ENCODE measurements at regions not wholly inside any gene's neighbourhood (a gene's known extent, or its start where the extent isn't known, plus 50 kb on each side); places are given as distances from the start of the nearest gene placed in this dataset.
"Not testable (repeated sequence)": the region's sequence is repeated elsewhere in the genome, so short reads cannot be mapped to it uniquely, and the experiment has no call there.

DNA sequence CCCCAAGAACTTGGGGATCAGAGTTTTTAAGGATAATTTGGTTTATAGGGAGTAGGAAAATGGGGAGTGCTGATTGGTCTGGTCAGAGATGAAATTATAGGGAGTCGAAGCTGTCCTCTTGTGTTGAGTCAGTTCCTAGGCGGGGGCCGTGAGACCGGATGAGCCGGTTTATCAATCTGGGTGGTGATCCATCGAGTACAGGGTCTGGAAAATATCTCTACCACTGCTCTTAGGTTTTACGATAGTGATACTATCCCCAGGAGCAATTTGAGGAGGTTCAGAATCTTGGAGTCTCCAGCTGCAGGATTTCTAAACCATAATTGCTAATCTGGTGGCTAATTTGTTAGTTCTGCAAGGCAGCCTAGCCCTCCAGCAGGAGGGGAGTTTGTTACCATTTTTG, 403.4 kb downstream of the CDH11 start:
- no peak for DNase-seq

DNA sequence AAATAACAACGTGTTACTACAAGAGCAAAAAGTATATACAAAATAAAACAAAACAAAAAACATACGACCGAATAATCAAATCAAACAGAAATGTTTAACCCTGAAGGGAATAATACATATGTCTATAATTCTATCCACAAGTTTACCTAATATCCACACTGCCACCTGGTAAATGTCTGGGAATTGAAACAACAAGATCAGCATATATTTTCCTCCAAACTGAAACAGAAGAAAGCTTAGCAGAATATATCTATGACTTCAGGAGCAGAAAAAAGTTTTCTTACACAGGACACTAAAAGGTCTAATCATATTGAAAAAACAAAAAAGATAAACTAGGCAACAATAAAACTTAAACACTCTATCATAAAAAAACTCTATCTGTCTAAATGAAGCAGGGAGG, 404.0 kb downstream of the CDH11 start:
- no peak for DNase-seq

DNA sequence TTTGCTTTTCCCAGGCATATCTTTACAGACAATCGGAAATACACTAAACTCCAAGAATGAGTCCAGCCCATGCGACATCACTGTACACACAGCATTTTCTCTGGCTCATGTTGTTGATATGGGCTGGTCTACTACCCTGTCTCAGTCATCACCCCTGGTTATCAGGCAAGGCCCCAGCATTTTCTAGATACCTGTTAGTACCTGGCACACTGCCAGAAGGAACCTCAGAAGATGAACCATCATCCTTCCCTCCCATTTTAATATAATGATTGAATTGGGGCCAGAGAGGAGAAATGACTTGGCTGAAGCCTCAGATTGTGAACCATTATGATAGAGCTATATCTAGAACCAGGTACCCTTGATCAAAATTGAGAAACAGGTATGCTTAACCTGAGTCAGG, 406.2 kb downstream of the CDH11 start:
- DNase-seq: no peak

DNA sequence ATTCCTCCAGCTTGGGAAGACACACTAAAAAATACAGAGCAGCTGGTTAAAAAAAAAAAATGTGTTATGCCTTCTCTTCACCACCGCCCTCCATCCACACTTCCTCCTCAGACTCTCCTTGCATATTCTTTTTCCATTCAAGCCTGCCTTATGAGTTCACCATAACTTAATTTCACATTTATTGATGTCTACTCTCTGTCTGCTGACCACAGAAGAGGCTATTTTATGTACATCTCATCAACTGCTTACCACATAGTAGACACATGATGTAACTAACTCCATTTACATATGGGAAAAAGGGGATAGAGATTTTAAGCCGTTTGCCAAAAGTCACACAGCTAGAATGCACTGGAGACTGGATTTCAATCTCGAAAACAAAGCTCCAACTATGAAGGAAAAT, 409.8 kb downstream of the CDH11 start:
- no peak for DNase-seq

DNA sequence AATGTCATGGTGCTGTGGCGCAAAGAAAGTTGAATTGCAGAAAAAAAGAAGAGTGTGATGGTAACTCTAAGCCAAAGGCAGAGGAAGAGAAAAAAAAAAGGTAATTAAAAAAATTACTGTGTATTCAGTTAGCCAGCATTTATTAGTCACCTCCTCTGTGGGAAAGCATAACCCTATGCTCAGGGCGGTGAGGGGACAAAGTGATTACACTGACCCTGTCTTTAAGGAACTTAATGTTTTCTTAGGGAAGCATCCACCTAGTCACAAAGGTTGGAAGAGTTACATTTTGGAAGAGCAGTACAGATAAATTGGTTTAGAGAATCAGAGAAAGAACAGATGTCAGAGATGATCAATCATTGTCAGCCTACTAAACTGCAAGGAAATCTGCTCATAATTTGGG, 410.3 kb downstream of the CDH11 start:
- DNase-seq: no peak

DNA sequence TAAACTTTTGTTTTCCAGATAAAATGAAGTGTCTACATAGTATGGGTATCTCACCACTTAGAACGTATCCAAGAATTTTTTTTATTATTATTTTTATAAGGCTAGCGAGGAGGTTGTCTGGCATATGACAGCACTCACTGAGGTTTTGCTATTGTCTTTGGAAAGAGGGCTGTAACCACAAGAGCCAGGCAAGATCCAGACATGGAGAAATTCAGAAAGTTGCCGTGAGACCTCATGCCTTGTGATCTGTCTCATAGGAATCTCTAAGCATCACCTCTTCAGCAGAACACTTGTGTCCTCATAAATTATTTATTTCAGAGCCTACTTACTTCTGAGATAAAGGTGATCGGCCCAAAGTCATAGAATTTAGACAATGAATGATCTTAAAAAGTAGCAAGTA, 410.8 kb downstream of the CDH11 start:
- DNase-seq: no peak

DNA sequence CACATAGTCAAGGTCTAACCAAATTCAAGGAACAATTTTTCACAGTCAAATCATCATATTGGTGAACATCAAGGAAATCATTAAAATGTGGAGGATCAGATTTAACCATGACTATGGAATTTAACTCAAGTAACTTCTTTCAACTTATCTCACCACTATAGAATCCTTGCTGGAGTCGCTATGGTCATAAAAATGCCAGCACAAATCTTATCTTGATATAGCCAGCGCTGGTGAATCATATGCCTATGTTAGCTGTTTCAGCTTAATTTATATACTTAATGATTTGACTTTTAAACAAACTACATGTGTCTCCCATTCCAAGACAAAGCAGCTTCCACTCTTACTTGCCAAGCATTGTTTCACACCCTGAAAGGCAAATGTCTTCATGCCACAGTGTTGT, 416.4 kb downstream of the CDH11 start:
- no peak for DNase-seq

DNA sequence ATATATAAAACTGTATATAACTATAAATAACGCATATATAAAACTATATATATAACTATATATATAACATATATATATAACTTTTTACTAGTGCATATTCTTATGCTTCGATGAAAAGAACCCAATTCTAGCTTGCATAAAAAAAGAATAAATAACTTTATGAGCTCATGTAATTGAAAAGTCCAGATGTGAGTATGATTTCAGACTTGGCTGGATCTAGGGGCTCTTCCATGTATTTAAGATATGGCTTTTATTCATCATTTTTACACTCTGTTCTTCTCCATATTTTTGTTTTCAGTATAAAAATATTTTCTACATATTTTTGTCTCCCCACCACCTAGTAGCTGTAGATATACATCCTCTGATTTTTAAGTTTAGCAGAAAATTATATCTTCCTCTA, 417.5 kb downstream of the CDH11 start:
- no peak for DNase-seq

DNA sequence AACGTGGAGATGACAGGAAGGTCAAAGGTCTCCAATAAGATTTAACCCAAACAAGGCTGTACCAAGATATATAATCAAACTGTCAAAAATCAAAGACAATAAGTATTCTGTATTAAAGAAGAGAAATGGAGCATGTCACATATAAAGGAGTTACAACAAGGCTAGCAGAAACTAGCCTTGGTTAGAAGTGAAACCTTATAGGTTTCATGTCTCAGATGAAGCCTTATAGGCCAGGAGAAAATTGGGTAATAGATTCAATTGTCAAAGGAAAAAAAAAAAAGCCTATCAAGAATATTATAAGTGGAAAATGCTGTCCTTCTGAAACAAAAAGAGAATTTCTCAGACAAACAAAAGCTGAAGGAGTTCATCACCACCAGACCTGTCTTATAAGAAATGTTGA, 419.4 kb downstream of the CDH11 start:
- DNase-seq: no peak

DNA sequence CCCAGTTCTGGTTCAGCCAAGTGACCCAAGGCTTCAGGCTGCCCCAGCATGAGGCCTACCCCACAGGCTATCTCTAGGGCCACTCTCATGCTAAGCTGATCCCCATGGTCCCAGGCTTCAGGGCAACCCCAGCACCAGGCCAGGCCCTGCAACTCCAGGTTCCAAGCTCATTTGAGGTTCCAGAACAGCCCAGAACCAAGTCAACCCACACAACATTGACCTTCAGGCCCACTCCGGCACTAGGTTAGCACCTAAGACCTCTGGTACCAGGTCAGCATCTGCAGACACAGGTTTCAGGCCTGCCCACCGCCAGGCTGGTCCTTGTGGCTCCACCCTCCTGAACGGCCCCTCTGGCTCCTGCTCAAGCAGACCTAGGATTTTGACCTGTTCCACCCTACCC, 421.2 kb downstream of the CDH11 start:
- DNase-seq: no peak

DNA sequence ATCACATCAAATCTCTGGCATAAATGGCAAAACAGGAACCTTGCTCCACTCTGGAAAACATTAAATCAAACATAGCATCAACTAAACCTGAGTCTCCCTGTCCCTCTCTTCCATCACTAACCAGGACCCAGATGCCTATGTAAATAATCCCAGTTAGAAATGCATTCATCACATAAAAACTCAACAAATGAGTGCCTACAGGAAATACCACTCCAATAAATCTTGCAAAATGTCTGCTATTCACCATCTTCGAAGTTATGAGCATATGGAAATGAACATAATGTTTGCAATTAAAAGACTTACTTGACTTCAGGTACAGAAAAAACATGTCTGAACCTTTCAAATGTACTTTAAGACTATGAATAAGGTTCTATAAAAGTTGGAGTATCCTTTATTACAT, 425.0 kb downstream of the CDH11 start:
- DNase-seq: no peak

DNA sequence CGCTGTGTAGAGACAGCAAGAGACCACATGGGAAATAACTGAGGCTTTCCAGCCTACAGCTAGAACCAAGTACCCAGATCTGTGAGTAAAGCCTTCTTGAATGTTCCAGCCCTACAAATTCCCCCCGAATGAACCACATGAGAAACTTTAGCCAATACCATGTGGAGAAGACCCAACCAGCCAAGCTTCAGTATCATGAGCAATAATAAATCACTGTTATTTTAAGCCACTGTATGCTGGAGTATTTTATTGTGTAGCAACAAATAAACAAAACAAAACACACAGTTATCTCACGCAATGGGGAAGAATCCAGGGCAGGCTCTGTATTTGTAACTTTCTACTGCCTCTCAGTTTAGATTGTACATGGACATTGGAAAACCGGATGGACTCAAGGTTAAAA, 426.2 kb downstream of the CDH11 start:
- DNase-seq: no peak

DNA sequence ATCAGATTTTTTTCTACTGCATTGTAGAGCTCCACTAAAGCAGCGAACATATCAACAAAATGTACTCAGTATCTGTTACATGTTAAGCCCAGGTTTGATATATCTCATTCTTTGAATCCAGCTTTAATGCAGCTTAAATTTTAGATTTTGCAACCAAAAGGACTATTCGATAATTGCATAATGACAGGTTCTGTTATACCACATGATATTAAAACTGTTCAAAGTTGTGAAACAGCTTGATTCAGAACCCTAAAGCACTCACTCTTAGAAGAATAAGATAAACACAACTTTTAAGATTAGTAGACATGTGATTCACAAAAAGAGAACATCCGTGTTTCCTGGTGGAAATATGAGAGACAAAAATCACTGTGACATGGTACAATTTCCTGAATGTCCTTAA, 427.9 kb downstream of the CDH11 start:
- DNase-seq: no peak

DNA sequence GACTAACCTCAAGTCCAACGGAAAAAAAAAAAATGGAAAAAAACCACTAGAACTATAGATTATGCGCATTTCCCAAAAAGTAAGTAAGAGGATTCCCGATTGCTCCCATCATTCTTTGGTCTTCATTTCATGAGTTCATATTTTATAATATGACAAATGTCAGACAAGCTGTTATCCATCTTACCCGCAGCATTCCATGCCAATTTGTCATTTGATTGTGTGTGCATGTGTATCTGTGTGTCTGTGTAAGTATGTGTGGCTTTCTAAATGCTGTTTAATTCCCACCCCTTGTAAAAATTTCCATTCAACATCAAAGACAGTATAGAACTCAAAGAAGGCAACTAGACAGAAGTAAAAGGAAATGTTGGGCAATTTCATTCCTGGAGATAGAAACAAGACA, 434.1 kb downstream of the CDH11 start:
- DNase-seq: no peak

DNA sequence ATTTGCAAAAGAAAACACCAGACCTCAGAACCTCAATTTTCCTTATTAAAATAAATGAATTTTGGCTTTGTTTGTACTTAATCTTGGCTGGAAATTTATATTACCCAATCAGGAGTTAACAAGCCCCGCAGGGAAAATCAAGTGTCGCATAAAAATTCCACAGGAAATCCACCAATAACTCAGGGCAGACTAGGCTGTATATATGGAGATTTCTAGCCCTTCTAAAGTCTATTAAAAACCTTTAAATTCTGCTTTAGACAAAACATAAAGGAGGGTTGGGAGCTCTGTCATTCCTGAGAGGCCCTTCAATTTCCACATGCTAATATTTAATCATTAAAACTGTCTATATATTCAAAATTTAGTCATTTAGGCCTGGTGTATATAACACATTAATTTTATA, 434.7 kb downstream of the CDH11 start:
- no peak for DNase-seq

DNA sequence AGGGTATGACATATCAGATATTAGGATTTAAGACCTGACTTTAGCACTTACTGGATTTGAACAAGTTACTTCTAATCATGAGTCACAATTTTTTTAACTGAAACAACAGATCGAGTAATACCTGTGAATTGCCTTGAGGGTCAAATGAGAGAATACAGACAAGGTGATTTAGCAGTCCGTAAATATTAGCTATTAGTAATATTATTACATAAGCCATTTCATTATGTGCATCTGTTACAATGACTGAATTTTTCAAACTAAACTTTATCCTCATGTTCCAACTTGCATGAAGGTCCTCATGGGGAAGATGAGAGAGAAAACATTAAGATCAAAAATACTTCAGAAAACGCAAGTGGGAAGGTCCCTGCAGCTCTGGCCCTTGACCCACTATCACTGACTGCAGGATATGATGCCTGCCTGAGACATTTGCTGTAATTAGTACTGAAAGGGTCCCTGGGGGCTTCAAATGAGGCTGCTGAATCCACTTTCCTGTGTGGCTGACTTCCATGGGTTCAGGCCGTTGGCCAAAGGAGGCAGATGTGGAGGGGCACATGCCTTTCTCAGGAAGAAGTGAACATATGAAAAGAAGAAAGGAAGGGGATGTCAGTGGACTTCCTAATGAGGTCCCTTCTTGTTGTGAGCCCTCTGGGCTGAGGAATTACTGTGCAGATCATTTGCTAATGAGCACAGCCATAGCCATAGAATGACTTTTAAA, 441.7 kb downstream of the CDH11 start:
- DNase-seq: no peak

DNA sequence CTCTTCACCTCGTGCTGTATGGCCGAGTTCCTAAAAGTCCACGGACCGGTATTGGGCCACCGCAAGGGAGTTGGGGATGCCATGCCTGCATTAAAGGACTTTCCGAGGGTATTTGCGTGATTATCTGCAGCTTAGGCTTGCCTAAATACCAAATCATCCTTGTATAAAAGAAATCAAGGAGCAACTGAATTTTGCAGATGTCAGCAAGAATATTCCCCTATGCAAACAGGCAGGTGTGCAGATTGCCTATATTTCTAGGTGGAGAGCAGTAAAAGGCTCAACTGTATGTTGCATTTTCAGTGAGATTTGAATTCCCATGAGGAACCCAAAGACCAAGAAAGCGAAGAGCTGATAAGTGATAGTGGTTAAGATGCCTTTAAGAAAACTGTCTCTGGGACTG, 452.3 kb downstream of the CDH11 start:
- no peak for DNase-seq

DNA sequence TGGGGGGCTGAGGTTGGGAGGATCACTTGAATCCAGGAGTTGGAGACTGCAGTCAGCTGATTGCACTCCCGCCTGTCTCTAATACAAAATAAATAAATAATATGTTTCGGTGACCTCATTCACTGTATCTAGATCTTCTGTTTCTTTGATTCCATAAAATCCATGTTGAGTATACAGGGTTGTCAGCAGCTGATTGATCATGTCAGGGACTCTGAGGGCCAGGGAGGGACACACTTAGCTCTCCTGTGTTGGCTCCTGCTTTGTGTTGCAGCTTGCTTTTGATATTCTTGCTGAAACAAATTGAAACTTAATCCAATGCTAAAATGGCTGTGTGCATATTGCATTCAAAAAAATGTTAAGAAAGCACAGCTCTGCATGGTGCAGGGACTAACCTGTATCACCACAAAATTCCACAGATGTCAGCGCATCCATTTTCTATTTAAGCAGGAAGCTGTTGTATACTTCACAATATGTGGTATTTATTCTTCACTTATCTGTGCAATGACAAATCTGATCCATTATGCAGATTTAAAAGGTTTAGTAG, 454.5 kb downstream of the CDH11 start:
- DNase-seq: no peak

DNA sequence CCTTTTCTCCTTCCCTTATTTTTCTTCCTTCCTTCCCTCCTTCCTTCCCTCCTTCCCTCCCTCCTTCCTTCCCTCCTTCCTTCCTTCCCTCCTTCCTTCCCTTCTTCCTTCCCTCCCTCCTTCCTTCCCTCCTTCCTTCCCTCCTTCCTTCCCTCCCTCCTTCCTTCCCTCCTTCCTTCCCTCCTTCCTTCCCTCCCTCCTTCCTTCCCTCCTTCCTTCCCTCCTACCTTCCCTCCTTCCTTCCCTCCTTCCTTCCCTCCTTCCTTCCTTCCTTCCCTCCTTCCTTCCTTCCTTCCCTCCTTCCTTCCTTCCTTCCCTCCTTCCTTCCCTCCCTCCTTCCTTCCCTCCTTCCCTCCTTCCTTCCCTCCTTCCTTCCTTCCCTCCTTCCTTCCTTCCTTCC, 459.6 kb downstream of the CDH11 start:
- not testable (repeated sequence) for DNase-seq

DNA sequence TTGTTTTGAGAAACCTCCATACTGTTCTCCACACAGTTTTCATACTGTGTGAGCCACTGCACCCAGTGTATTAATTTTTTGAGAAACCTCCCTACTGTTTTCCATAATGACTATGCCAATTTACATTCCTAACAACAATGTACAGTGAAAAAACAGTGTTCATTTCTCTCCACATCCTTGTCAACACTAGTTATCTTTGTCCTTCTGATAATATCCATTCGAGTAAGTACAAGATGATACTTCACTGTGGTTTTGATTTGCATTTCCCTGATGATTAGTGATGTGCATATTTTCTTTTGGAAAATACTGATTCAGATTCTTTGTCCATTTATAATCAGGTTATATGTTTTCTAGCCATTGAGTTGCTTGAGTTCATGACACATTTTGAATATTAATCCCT, 462.0 kb downstream of the CDH11 start:
- DNase-seq: no peak

DNA sequence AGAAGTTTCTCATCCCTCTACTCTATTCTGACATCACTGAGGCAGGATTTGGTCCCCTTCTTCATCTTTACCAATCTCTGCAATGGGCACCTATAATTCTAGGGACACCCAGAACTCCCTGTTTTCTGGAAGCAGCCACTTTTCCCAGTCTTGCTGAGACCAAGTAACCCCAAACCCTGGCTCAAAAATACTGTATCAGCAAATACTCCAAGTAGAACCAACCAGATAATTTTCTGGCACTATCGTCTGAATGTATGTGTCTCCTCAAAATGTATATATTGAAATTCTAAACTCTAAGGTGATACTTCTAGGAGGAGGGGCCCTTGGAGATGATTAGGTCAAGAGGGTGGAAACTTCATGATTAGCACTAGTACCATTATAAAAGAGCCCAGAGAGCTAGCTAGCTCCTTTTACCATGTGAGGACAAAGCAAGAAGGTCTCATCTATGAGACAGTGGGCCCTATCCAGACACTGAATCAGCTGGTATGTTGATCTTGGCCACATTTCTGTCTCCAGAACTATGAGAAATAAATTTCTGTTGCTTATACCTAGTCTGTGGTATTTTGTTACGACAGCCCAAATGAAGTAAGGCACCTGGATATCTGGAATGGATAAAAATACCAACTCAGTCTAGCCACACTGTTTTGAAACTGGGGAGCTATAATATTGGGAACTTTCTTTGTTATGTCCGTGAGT, 464.4 kb downstream of the CDH11 start:
- no peak for DNase-seq

DNA sequence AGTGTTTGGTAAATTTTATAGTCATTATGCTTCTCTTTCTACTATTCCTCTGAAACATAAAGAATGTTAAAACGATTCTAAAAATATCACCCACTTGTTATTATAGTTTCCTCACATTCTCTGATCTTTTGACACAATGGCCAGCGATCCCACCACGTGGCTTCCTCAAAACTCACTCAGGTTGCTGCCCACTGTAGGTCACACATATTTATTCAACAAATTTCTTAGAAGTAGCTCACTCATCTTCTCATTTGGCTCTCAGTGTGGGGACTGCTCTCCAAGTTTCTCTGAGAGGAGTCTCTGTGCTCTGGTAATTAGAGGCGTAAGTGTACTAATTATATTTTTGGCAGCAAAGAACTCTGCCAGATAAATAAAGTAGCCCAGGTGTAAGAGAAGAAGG, 465.4 kb downstream of the CDH11 start:
- no peak for DNase-seq

DNA sequence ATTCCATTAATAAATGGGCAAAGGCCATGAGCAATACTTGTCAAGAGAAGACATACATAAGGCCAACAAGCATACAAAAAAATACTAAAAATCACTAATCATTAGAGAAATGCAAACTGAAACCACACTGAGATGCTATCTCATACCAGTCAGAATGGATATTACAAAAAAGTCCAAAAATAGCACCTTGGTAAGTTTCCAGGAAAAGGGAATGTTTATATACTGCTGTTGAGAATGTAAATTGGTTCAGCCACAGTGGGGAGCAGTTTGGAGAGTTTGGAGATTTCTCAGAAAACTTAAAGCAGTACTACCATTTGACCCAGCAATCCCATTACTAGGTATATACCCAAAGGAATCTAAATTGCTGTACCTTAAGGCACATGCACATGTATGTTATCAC, 467.7 kb downstream of the CDH11 start:
- no peak for DNase-seq

DNA sequence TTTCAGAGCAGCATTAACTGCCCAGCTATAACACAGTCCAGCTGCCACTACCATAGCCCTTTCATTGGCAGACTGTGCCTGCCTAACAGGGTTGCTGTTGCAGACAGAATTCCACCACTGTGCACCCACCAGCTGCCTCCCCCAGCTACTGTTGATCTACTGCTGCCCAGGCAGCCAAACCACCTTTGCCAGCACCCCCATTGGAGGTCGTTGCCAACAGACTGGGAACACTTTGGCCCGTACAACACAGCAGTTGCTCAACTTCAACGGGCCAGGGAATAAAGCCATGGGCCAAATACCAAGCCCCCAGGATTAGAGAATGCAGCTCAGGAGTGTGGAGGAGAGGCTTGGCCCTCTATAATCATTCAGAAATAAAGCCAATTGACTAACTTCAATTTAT, 473.6 kb downstream of the CDH11 start:
- no peak for DNase-seq

DNA sequence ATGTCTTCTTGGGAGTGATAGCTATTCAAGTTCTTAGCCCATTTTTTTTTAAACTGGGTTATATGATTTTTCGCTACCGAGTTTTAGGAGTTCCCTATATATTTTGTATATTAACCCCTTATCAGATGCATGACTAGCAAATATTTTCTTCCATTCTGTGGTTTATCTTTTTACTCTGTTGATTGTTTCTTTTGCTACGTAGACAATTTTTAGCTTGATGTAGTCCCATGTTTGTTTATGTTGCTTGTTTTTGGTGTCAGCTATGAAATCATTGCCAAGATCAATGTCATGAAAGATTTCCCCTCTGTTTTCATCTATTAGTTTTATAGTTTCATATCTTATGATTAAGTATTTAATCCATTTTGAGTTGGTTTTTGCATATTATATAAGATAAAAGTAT, 480.5 kb downstream of the CDH11 start:
- DNase-seq: no peak
